ENCODE measurements at regions not wholly inside any gene's neighbourhood (a gene's known extent, or its start where the extent isn't known, plus 50 kb on each side); places are given as distances from the start of the nearest gene placed in this dataset.

- DNase-seq (ENCODE audit: insufficient read length, low spot score) (no peak), FAIRE-seq (no peak)
- no peak for TF ChIP-seq CTCF (IDR thresholded peaks at IDR 0.05; ENCODE audit: insufficient read depth, missing control alignments)
Measured at GRCh38 chr1:18580047-18580446, 50.6 kb upstream of the PAX7 start.

GRCh38 chr1:18580691-18581419 lies 49.8 kb upstream of the PAX7 start:
- no peak for DNase-seq (ENCODE audit: insufficient read length, low spot score)
- TF ChIP-seq CTCF (IDR thresholded peaks at IDR 0.05; ENCODE audit: insufficient read depth, missing control alignments), result no peak
- FAIRE-seq, result no peak

Measured in D721Med (cell line).